H1 (cell line): ENCODE measurements at regions not wholly inside any gene's neighbourhood (a gene's known extent, or its start where the extent isn't known, plus 50 kb on each side); places are given as distances from the start of the nearest gene placed in this dataset.

Experiments used
- ATF2 ChIP-seq: IDR thresholded peaks from 2 replicates; pipeline ENCODE4 v1.6.1; 2012; ENCODE audit warnings: low read length, inconsistent platforms
- BCL11A ChIP-seq, 2 experiments: IDR thresholded peaks; one replicate each; pipeline ENCODE4 v1.6.1; 2011; ENCODE audit warnings: low read depth in 2 of 2, low read length in 2 of 2, mild to moderate bottlenecking in 2 of 2
- E2F6 ChIP-seq: IDR thresholded peaks from 2 replicates; pipeline ENCODE4 v1.6.1; 2012; ENCODE audit warnings: inconsistent platforms
- KDM5A ChIP-seq: fragments of 200-600 bp; IDR thresholded peaks from 2 replicates; pipeline ENCODE4 v1.7.1; 2012; ENCODE audit warnings: mild to moderate bottlenecking, low read length, inconsistent platforms, mixed read lengths
- SUZ12 ChIP-seq: fragments of 200-600 bp; sonication (generic); IDR thresholded peaks from 2 replicates; pipeline ENCODE4 v1.6.1; 2012; ENCODE audit warnings: mild to moderate bottlenecking, inconsistent platforms, low read length, moderate library complexity, mixed read lengths

- TF ChIP-seq KDM5A (no peak), E2F6 (no peak), BCL11A (IDR thresholded peaks at IDR 0.05; ENCODE audit: low read depth in 2 of 2, low read length in 2 of 2) (no peak), SUZ12 (no peak), ATF2 (no peak)
- TF ChIP-seq, all 59 proteins: peak for 0
Observed at GRCh38 chr18:78676622-78677482, 302.8 kb upstream of the SALL3 start (continued).
